T-cell (primary cell): ENCODE measurements at regions not wholly inside any gene's neighbourhood (a gene's known extent, or its start where the extent isn't known, plus 50 kb on each side); places are given as distances from the start of the nearest gene placed in this dataset.

Source experiments
- ATAC-seq, 4 experiments: fragments of 200-7000 bp in 3 of 4; fragments of 150-1000 bp in 1 of 4; cut with Tn5 transposase; replicated peaks in 1 of 4; 1 replicate in 3 of 4; 2 replicates in 1 of 4; pipeline ENCODE4 v1.10.0; 2021; ENCODE audit warnings: moderate library complexity in 3 of 4, mild to moderate bottlenecking in 2 of 4, moderate number of reproducible peaks in 1 of 4
- CTCF ChIA-PET, 2 donors: fragments of 300-600 bp; sonication (Branson Sonifier 250); formaldehyde crosslinking; loops; one replicate each; lab custom pipeline; 2022; ENCODE audit warnings: antibody characterized with exemption in 2 of 2; lab: Charles Lee
- POLR2A ChIA-PET, 2 donors: fragments of 300-600 bp; sonication (Branson Sonifier 250); formaldehyde crosslinking; loops; one replicate each; lab custom pipeline; 2022; ENCODE audit warnings: antibody characterized with exemption in 2 of 2; lab: Charles Lee
- DNase-seq, 35 experiments: peaks; one replicate each; pipeline versions ENCODE4 v3.0.0 to v3.0.0-alpha.2; 2013 to 2023
- H3K27ac ChIP-seq: one replicate; pipeline ENCODE4 v1.5.1; 2013; ENCODE audit warnings: low read length
- H3K27me3 ChIP-seq, 2 experiments: replicated peaks in 1 of 2; 1 replicate in 1 of 2; 2 replicates in 1 of 2; pipeline versions ENCODE4 v1.6.1 to v1.7.0; 2013; ENCODE audit warnings: low read length in 1 of 2, mixed read lengths in 1 of 2; ENCODE audit not compliant: control insufficient read depth in 2 of 2, insufficient read depth in 2 of 2; ENCODE audit errors: extremely low read depth in 1 of 2
- H3K36me3 ChIP-seq, 2 donors: 1 replicate in 1 of 2; 2 replicates in 1 of 2; pipeline versions ENCODE4 v1.6.1 to v1.7.0; 2013; ENCODE audit warnings: low read length in 1 of 2; ENCODE audit not compliant: control insufficient read depth in 2 of 2, insufficient read depth in 1 of 2; ENCODE audit errors: extremely low read depth in 1 of 2
- H3K4me1 ChIP-seq, 2 experiments: 1 replicate in 1 of 2; 2 replicates in 1 of 2; pipeline versions ENCODE4 v1.6.1 to v1.7.0; 2013; ENCODE audit warnings: low read length in 2 of 2, mixed read lengths in 1 of 2; ENCODE audit not compliant: insufficient read depth in 2 of 2, control insufficient read depth in 1 of 2; ENCODE audit errors: extremely low read depth in 1 of 2
- H3K4me3 ChIP-seq, 2 donors: 1 replicate in 1 of 2; 2 replicates in 1 of 2; pipeline versions ENCODE4 v1.5.1 to v1.7.0; 2013; ENCODE audit warnings: mild to moderate bottlenecking in 2 of 2, low read length in 1 of 2, moderate library complexity in 1 of 2; ENCODE audit not compliant: control insufficient read depth in 1 of 2; ENCODE audit errors: extremely low read depth in 1 of 2
- H3K9me3 ChIP-seq: 2 replicates; pipeline ENCODE4 v1.7.0; 2013
- H3K27ac Mint-ChIP-seq, 2 donors: one replicate each; pipeline ENCODE4 v1.8.0; 2020 to 2021; ENCODE audit warnings: mild to moderate bottlenecking in 2 of 2, mixed read lengths in 2 of 2
- H3K27me3 Mint-ChIP-seq, 2 donors: one replicate each; pipeline ENCODE4 v1.8.0; 2021 to 2022; ENCODE audit warnings: mixed read lengths in 2 of 2
- H3K36me3 Mint-ChIP-seq: one replicate; pipeline ENCODE4 v1.8.0; 2021; ENCODE audit warnings: mixed read lengths
- H3K4me1 Mint-ChIP-seq, 3 donors: one replicate each; pipeline ENCODE4 v1.8.0; 2020 to 2022; ENCODE audit warnings: mixed read lengths in 3 of 3, mild to moderate bottlenecking in 1 of 3
- H3K4me3 Mint-ChIP-seq, 3 donors: one replicate each; pipeline ENCODE4 v1.8.0; 2020 to 2022; ENCODE audit warnings: mild to moderate bottlenecking in 3 of 3, mixed read lengths in 3 of 3, moderate library complexity in 3 of 3
- H3K9me3 Mint-ChIP-seq, 3 donors: one replicate each; pipeline ENCODE4 v1.8.0; 2020 to 2022; ENCODE audit warnings: mixed read lengths in 3 of 3
- WGBS: methylation state at CpG from one replicate; pipeline ENCODE4 v1.1.5; 2013; ENCODE audit warnings: missing lambda C conversion rate; ENCODE audit not compliant: insufficient coverage; 5-methylcytosine and 5-hydroxymethylcytosine counted together

DNA sequence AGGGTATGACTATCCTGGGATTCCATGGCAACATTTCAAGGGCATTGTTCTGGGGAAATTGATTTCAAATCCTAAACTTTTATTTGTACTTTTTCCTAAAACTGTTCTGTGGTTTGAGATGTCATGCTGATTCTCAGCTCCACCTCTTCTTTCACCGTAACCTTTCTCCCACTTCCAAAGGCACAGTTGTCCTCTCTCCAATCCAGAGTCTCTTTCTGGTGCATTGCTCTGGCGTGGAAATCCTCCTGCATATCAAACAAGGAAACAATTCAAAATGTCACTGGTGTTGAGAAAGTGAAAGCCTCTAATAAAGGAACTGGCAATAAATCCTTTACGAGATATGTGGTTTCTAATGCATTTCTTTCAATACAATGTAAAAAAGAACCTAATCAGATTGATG lies 155.1 kb upstream of the CDH2 start:
- Histone ChIP-seq H3K36me3 (no peaks in the 10 kb centered on the region), H3K4me1 (no peaks in the 10 kb centered on the region), H3K4me3 (no peak overlapping the region), H3K27me3 (no peaks in the 10 kb centered on the region), H3K27ac (no peak overlapping the region), H3K9me3 (no peaks in the 10 kb centered on the region)
- no peak for ATAC-seq
- Mint-ChIP-seq H3K4me1 (no peaks in the 10 kb centered on the region), H3K36me3 (no peaks in the 10 kb centered on the region), H3K4me3 (no peak overlapping the region), H3K27me3 (no peaks in the 10 kb centered on the region), H3K9me3 (peaks cover 6 to 14% (median 9%) of the 10 kb centered on the region in 3 donors), H3K27ac (no peak overlapping the region)
- POLR2A ChIA-PET = no interaction called here
- DNase-seq = no peak
- no CpG with 5 or more reads among the region's 3 CpGs for WGBS
- CTCF ChIA-PET = no interaction called here

- no peaks in the 10 kb centered on the region for H3K4me1 ChIP-seq
- no peaks in the 10 kb centered on the region for H3K4me1 Mint-ChIP-seq
- H3K4me3 ChIP-seq = no peak overlapping the region
- H3K9me3 Mint-ChIP-seq = peaks cover 3 to 17% (median 9%) of the 10 kb centered on the region in 3 donors
- H3K4me3 Mint-ChIP-seq = no peak overlapping the region
- ChIA-PET POLR2A (no interaction called here), CTCF (no interaction called here)
- no peak for ATAC-seq
- no peak for DNase-seq
- no peaks in the 10 kb centered on the region for H3K36me3 Mint-ChIP-seq
- H3K27me3 ChIP-seq = no peaks in the 10 kb centered on the region
- no peak overlapping the region for H3K27ac Mint-ChIP-seq
- WGBS = 97% methylated on average over 3 of the region's 4 CpGs
- H3K27ac ChIP-seq = no peak overlapping the region
- H3K36me3 ChIP-seq = no peaks in the 10 kb centered on the region
- no peaks in the 10 kb centered on the region for H3K27me3 Mint-ChIP-seq
- H3K9me3 ChIP-seq = no peaks in the 10 kb centered on the region
These were observed 154.6 kb upstream of the CDH2 start for GRCh38 chr18:28331551-28331950.

DNA sequence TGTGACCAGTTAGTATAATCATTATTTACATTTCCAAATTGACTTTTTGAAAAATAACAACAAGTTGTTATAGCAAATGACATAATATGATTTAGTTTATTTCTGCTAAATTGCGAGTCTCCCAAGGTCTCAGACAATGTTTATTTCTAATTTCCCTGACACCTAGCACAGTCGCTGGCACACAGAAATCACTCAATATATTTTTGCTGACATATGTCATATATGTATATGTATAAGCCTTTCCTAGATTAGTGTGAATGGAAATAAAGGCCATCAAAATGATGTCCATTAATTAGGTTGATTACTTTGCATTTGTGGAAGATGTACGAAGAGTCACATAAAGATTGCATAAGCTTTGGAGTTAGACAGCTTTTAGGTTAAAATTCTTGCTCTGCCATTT lies 136.7 kb upstream of the CDH2 start:
- no peak overlapping the region for H3K27ac ChIP-seq
- ATAC-seq (no peak), DNase-seq (no peak)
- H3K27ac Mint-ChIP-seq = no peak overlapping the region
- no peak overlapping the region for H3K4me3 ChIP-seq
- no CpG with 5 or more reads among the region's 3 CpGs for WGBS
- H3K36me3 ChIP-seq = no peaks in the 10 kb centered on the region
- H3K27me3 Mint-ChIP-seq = no peaks in the 10 kb centered on the region
- H3K4me1 Mint-ChIP-seq = no peaks in the 10 kb centered on the region
- no peaks in the 10 kb centered on the region for H3K36me3 Mint-ChIP-seq
- no peak overlapping the region for H3K4me3 Mint-ChIP-seq
- peaks cover 17 to 30% (median 21%) of the 10 kb centered on the region in 3 donors for H3K9me3 Mint-ChIP-seq
- no peaks in the 10 kb centered on the region for H3K9me3 ChIP-seq
- POLR2A ChIA-PET = no interaction called here
- CTCF ChIA-PET = no interaction called here
- H3K27me3 ChIP-seq = no peaks in the 10 kb centered on the region
- no peaks in the 10 kb centered on the region for H3K4me1 ChIP-seq

- no peak overlapping the region for H3K27ac ChIP-seq
- Mint-ChIP-seq H3K4me1 (no peaks in the 10 kb centered on the region), H3K36me3 (no peaks in the 10 kb centered on the region), H3K27ac (no peak overlapping the region), H3K9me3 (peaks cover 5 to 22% (median 12%) of the 10 kb centered on the region in 3 donors), H3K4me3 (no peak overlapping the region), H3K27me3 (no peaks in the 10 kb centered on the region)
- no peaks in the 10 kb centered on the region for H3K9me3 ChIP-seq
- ChIA-PET POLR2A (no interaction called here), CTCF (no interaction called here)
- ATAC-seq (no peak), DNase-seq (no peak)
- no peaks in the 10 kb centered on the region for H3K4me1 ChIP-seq
- H3K27me3 ChIP-seq = no peaks in the 10 kb centered on the region
- WGBS = no CpG with 5 or more reads among the region's 5 CpGs
- H3K36me3 ChIP-seq = no peaks in the 10 kb centered on the region
- no peak overlapping the region for H3K4me3 ChIP-seq
These were observed 111.9 kb upstream of the CDH2 start for GRCh38 chr18:28288784-28289183.

- no peak overlapping the region for H3K4me3 ChIP-seq
- no peaks in the 10 kb centered on the region for H3K9me3 ChIP-seq
- no peak for DNase-seq
- ATAC-seq = no peak
- H3K4me1 ChIP-seq = no peaks in the 10 kb centered on the region
- Mint-ChIP-seq H3K27me3 (no peaks in the 10 kb centered on the region), H3K27ac (no peak overlapping the region), H3K36me3 (no peaks in the 10 kb centered on the region), H3K4me1 (no peaks in the 10 kb centered on the region), H3K4me3 (no peak overlapping the region), H3K9me3 (peaks cover 5 to 22% (median 12%) of the 10 kb centered on the region in 3 donors)
- no peaks in the 10 kb centered on the region for H3K27me3 ChIP-seq
- no peaks in the 10 kb centered on the region for H3K36me3 ChIP-seq
- POLR2A ChIA-PET = interaction anchor here in 1 of 2 donors (0.6 kb wide), 1 partner anchor 36 kb away, joined by 3 read pairs; no protein-coding TSS in a partner anchor
- CTCF ChIA-PET = no interaction called here
- H3K27ac ChIP-seq = no peak overlapping the region
These were observed 110.2 kb upstream of the CDH2 start for GRCh38 chr18:28287146-28287545.

- ATAC-seq = no peak
These were observed 107.2 kb upstream of the CDH2 start for GRCh38 chr18:28284132-28284531.

GRCh38 chr18:28281400-28281799 lies 104.5 kb upstream of the CDH2 start:
- H3K36me3 ChIP-seq = no peaks in the 10 kb centered on the region
- ChIA-PET POLR2A (no interaction called here), CTCF (no interaction called here)
- H3K4me1 ChIP-seq = no peaks in the 10 kb centered on the region
- H3K27me3 Mint-ChIP-seq = no peaks in the 10 kb centered on the region
- no peak for ATAC-seq
- H3K27me3 ChIP-seq = no peaks in the 10 kb centered on the region
- WGBS = 75% methylated on average over 1 of the region's 2 CpGs
- H3K9me3 Mint-ChIP-seq = peaks cover 3 to 28% (median 6%) of the 10 kb centered on the region in 3 donors
- H3K4me3 Mint-ChIP-seq = no peak overlapping the region
- no peaks in the 10 kb centered on the region for H3K36me3 Mint-ChIP-seq
- no peak overlapping the region for H3K27ac Mint-ChIP-seq
- no peak overlapping the region for H3K27ac ChIP-seq
- no peaks in the 10 kb centered on the region for H3K9me3 ChIP-seq
- no peaks in the 10 kb centered on the region for H3K4me1 Mint-ChIP-seq
- no peak for DNase-seq
- H3K4me3 ChIP-seq = no peak overlapping the region

More at GRCh38 chr18:28284132-28284531, 107.2 kb upstream of the CDH2 start:
- Histone ChIP-seq H3K4me3 (no peak overlapping the region), H3K4me1 (no peaks in the 10 kb centered on the region), H3K27me3 (no peaks in the 10 kb centered on the region), H3K9me3 (no peaks in the 10 kb centered on the region), H3K27ac (no peak overlapping the region), H3K36me3 (no peaks in the 10 kb centered on the region)
- Mint-ChIP-seq H3K36me3 (no peaks in the 10 kb centered on the region), H3K9me3 (peaks cover 0 to 12% (median 3%) of the 10 kb centered on the region in 3 donors), H3K4me3 (no peak overlapping the region), H3K4me1 (no peaks in the 10 kb centered on the region), H3K27ac (no peak overlapping the region), H3K27me3 (no peaks in the 10 kb centered on the region)
- no peak for DNase-seq
- POLR2A ChIA-PET = no interaction called here
- CTCF ChIA-PET = no interaction called here
- WGBS = no CpG with 5 or more reads among the region's 5 CpGs
